HepG2 (cell line): ENCODE measurements at regions not wholly inside any gene's neighbourhood (a gene's known extent, or its start where the extent isn't known, plus 50 kb on each side); places are given as distances from the start of the nearest gene placed in this dataset.

Experiments
- ATAC-seq: fragments of 200-7000 bp; cut with Tn5 transposase; 3 replicates; pipeline ENCODE4 v1.9.1; 2020; ENCODE audit warnings: mild to moderate bottlenecking, moderate library complexity
- BruUV-seq: library from RNA; stranded (reverse); fragments of 400-500 nt; replicated peaks from 2 replicates; lab custom pipeline; 2021; lab: Mats Ljungman, UMichigan
- CTCF ChIA-PET: fragments of 300-600 bp; formaldehyde crosslinking; extraction: SDS; loops from one replicate; lab custom pipeline; 2021; ENCODE audit warnings: low total read pairs, inconsistent platforms, low intra/inter-chr PET ratio; lab: Yijun Ruan, JAX
- POLR2A ChIA-PET: fragments of 350-600 bp; sonication (Branson Sonifier 250); formaldehyde crosslinking; loops from one replicate; lab custom pipeline; 2020; ENCODE audit warnings: antibody characterized with exemption, inconsistent platforms; lab: Yijun Ruan, JAX
- DNase-seq: peaks from one replicate; pipeline ENCODE4 v3.0.0-alpha.2; 2015; ENCODE audit warnings: low spot score
- FAIRE-seq: peaks from 3 replicates; lab custom pipeline; 2011; peaks lifted over from hg19 to GRCh38; lab: Jason Lieb, UNC
- H2AFZ ChIP-seq: one replicate; pipeline ENCODE4 v1.6.1; 2011; ENCODE audit warnings: low read length, inconsistent platforms
- H3K27ac ChIP-seq: fragments of 300-600 bp; 3 replicates; pipeline ENCODE4 v1.8.0; 2011; ENCODE audit warnings: mixed run types, mild to moderate bottlenecking, mixed read lengths, low read length, inconsistent platforms; ENCODE audit not compliant: insufficient read depth; ENCODE audit errors: extremely low read length
- H3K27me3 ChIP-seq, 2 experiments: fragments of 200-600 bp in 1 of 2; 2 replicates in 1 of 2; 3 replicates in 1 of 2; pipeline versions ENCODE4 v1.6.0 to v1.8.0; 2011; ENCODE audit warnings: low read length in 2 of 2, mild to moderate bottlenecking in 2 of 2, moderate library complexity in 2 of 2, inconsistent platforms in 1 of 2; ENCODE audit not compliant: insufficient read depth in 2 of 2, control insufficient read depth in 1 of 2
- H3K36me3 ChIP-seq, 2 experiments: fragments of 200-600 bp in 1 of 2; replicated peaks in 1 of 2; 2 replicates in 1 of 2; 3 replicates in 1 of 2; pipeline versions ENCODE4 v1.5.1 to v1.8.0; 2011; ENCODE audit warnings: low read length in 2 of 2, inconsistent platforms in 1 of 2; ENCODE audit not compliant: insufficient read depth in 2 of 2, control insufficient read depth in 1 of 2
- H3K4me1 ChIP-seq: 2 replicates; pipeline ENCODE4 v1.5.1; 2012; ENCODE audit warnings: low read length, inconsistent platforms; ENCODE audit not compliant: insufficient read depth
- H3K4me2 ChIP-seq: 2 replicates; pipeline ENCODE4 v1.6.0; 2011; ENCODE audit warnings: low read depth, low read length, inconsistent platforms
- H3K4me3 ChIP-seq, 3 experiments: fragments of 200-600 bp in 1 of 3; sonication (generic), shearing (Covaris generic) in 1 of 3; replicated peaks in 1 of 3; 2 replicates each; pipeline ENCODE4 v1.5.1; 2011 to 2016; ENCODE audit warnings: low read length in 3 of 3, inconsistent platforms in 2 of 3, low read depth in 2 of 3, mild to moderate bottlenecking in 2 of 3, control low read depth in 1 of 3, mixed read lengths in 1 of 3; ENCODE audit not compliant: insufficient read depth in 1 of 3
- H3K79me2 ChIP-seq: one replicate; pipeline ENCODE4 v1.6.1; 2011; ENCODE audit warnings: low read length, inconsistent platforms; ENCODE audit not compliant: insufficient read depth
- H3K9ac ChIP-seq: 2 replicates; pipeline ENCODE4 v1.6.0; 2011; ENCODE audit warnings: mild to moderate bottlenecking, low read depth, low read length, inconsistent platforms; ENCODE audit not compliant: insufficient read depth
- H3K9me3 ChIP-seq: 2 replicates; pipeline ENCODE4 v1.5.1; 2012; ENCODE audit warnings: mild to moderate bottlenecking, low read length
- H4K20me1 ChIP-seq: 2 replicates; pipeline ENCODE4 v1.6.0; 2011; ENCODE audit warnings: inconsistent platforms, mild to moderate bottlenecking, low read length, moderate library complexity; ENCODE audit not compliant: insufficient read depth
- CBX2 ChIP-seq, 2 experiments: fragments of 200-600 bp in 1 of 2; sonication (generic); formaldehyde crosslinking in 1 of 2; IDR thresholded peaks; 2 replicates each; pipeline versions ENCODE4 v1.7.0 to v1.8.1; 2018 to 2022; ENCODE audit warnings: low read depth in 2 of 2, low read length in 1 of 2, mild to moderate bottlenecking in 1 of 2, missing genetic modification reagents in 1 of 2
- CENPT ChIP-seq: sonication (generic); formaldehyde crosslinking; IDR thresholded peaks from 2 replicates; pipeline ENCODE4 v1.8.0; 2022; ENCODE audit warnings: low read depth, mild to moderate bottlenecking, moderate library complexity, missing genetic modification reagents
- ETV5 ChIP-seq: IDR thresholded peaks from 2 replicates; pipeline ENCODE4 v1.6.1; 2018; ENCODE audit warnings: missing biosample characterization, missing genetic modification reagents, inconsistent platforms, borderline replicate concordance
- GATAD1 ChIP-seq: IDR thresholded peaks from 2 replicates; pipeline ENCODE4 v1.6.1; 2016; ENCODE audit warnings: missing genetic modification reagents, missing compliant biosample characterization
- GTF2F1 ChIP-seq: fragments of 150-350 bp; IDR thresholded peaks from 2 replicates; pipeline ENCODE4 v1.6.1; 2014; ENCODE audit warnings: low read length
- HMG20B ChIP-seq: conservative IDR thresholded peaks from 2 replicates; pipeline ENCODE4 v1.6.1; 2016; ENCODE audit warnings: missing genetic modification reagents, missing compliant biosample characterization
- NFKB2 ChIP-seq: sonication (generic); formaldehyde crosslinking; IDR thresholded peaks from 2 replicates; pipeline ENCODE4 v1.4.0; 2020; ENCODE audit warnings: missing genetic modification reagents, borderline replicate concordance
- SMYD3 ChIP-seq: sonication (generic); formaldehyde crosslinking; IDR thresholded peaks from 2 replicates; pipeline ENCODE4 v1.8.1; 2023; ENCODE audit warnings: mild to moderate bottlenecking, missing genetic modification reagents
- SP4 ChIP-seq: sonication (generic); formaldehyde crosslinking; IDR thresholded peaks from 2 replicates; pipeline ENCODE4 v1.8.1; 2023; ENCODE audit warnings: mild to moderate bottlenecking, missing genetic modification reagents
- ZNF136 ChIP-seq: sonication (generic); formaldehyde crosslinking; IDR thresholded peaks from 2 replicates; pipeline ENCODE4 v1.8.1; 2022; ENCODE audit warnings: low read depth, mild to moderate bottlenecking, moderate library complexity, missing genetic modification reagents
- ZNF281 ChIP-seq: sonication (generic); formaldehyde crosslinking; IDR thresholded peaks from 2 replicates; pipeline ENCODE4 v1.4.0; 2020; ENCODE audit warnings: missing genetic modification reagents, borderline replicate concordance
- ZNF333 ChIP-seq: sonication (generic); formaldehyde crosslinking; IDR thresholded peaks from 2 replicates; pipeline ENCODE4 v1.4.0; 2020; ENCODE audit warnings: mild to moderate bottlenecking, missing genetic modification reagents, borderline replicate concordance
- ZNF337 ChIP-seq: sonication (generic); formaldehyde crosslinking; IDR thresholded peaks from 2 replicates; pipeline ENCODE4 v1.5.1; 2020; ENCODE audit warnings: missing genetic modification reagents, low read depth, mild to moderate bottlenecking, borderline replicate concordance
- ZNF605 ChIP-seq: sonication (generic); formaldehyde crosslinking; IDR thresholded peaks from 2 replicates; pipeline ENCODE4 v1.8.0; 2022; ENCODE audit warnings: mild to moderate bottlenecking, missing genetic modification reagents
- ZNF800 ChIP-seq: sonication (generic); formaldehyde crosslinking; IDR thresholded peaks from 2 replicates; pipeline ENCODE4 v1.4.0; 2020; ENCODE audit warnings: missing genetic modification reagents
- WGBS: methylation state at CpG from one replicate; pipeline ENCODE4 v1.1.6; 2017; ENCODE audit warnings: low lambda C conversion rate; 5-methylcytosine and 5-hydroxymethylcytosine counted together
- in situ Hi-C: cut with HindIII; loops from 2 replicates; pipeline ENCODE4 v1.10.0; 2017; ENCODE audit warnings: low pct_unique_long_range_greater_than_20kb; ENCODE audit not compliant: extremely low pct_ligation_motif_present
- intact Hi-C: fragments of 100-400 bp; cut with micrococcal nuclease; formaldehyde crosslinking; loops from one replicate; pipeline ENCODE4 v1.10.0; 2022; ENCODE audit not compliant: unreplicated experiment

GRCh38 chr20:12201289-12201991 lies 283.7 kb downstream of the BTBD3 start:
- Histone ChIP-seq H3K9ac (no peak overlapping the region), H3K27ac (no peak overlapping the region), H4K20me1 (no peaks in the 10 kb centered on the region), H3K79me2 (no peaks in the 10 kb centered on the region), H3K36me3 (no peaks in the 10 kb centered on the region), H3K27me3 (no peaks in the 10 kb centered on the region), H2AFZ (no peak overlapping the region), H3K4me3 (no peak overlapping the region), H3K4me2 (no peak overlapping the region), H3K9me3 (peaks cover 65% of the 10 kb centered on the region), H3K4me1 (no peaks in the 10 kb centered on the region)
- FAIRE-seq = no peak
- ChIA-PET POLR2A (no interaction called here), CTCF (no interaction called here)
- no peak for DNase-seq
- WGBS = 28% methylated on average over 5 of the region's 5 CpGs
- ATAC-seq = no peak
- TF ChIP-seq SP4 (CRISPR knock-in tag) (no peak), ZNF337 (CRISPR knock-in tag) (no peak), NFKB2 (no peak), SMYD3 (no peak), ZNF136 (CRISPR knock-in tag) (no peak), CENPT (CRISPR knock-in tag) (no peak), GTF2F1 (no peak), ZNF605 (CRISPR knock-in tag) (no peak)
- intact Hi-C loops (no loop called here), in situ Hi-C loops (no loop called here)
- BruUV-seq = no TSS peak

- FAIRE-seq = no peak
- H4K20me1 ChIP-seq = no peaks in the 10 kb centered on the region
- peaks cover 49% of the 10 kb centered on the region for H3K9me3 ChIP-seq
- intact Hi-C loops = no loop called here
- ChIA-PET CTCF (no interaction called here), POLR2A (no interaction called here)
- no peak overlapping the region for H2AFZ ChIP-seq
- no peak overlapping the region for H3K4me3 ChIP-seq
- no TSS peak for BruUV-seq
- no peaks in the 10 kb centered on the region for H3K4me1 ChIP-seq
- DNase-seq = no peak
- H3K9ac ChIP-seq = no peak overlapping the region
- in situ Hi-C loops = no loop called here
- no peak overlapping the region for H3K27ac ChIP-seq
- H3K79me2 ChIP-seq = no peaks in the 10 kb centered on the region
- H3K27me3 ChIP-seq = no peaks in the 10 kb centered on the region
- H3K4me2 ChIP-seq = no peak overlapping the region
- no peak for ATAC-seq
- no peaks in the 10 kb centered on the region for H3K36me3 ChIP-seq
- TF ChIP-seq CBX2 (IDR thresholded peaks at IDR 0.05; ENCODE audit: low read depth, low read length) (no peak), CBX2 (CRISPR knock-in tag; IDR thresholded peaks at IDR 0.05; ENCODE audit: low read depth) (no peak), ZNF800 (CRISPR knock-in tag) (no peak), ZNF281 (no peak), HMG20B (no peak), ETV5 (no peak), GATAD1 (CRISPR knock-in tag) (no peak), ZNF333 (CRISPR knock-in tag) (no peak)
These were observed 285.7 kb downstream of the BTBD3 start for GRCh38 chr20:12203399-12203798.
